Cardiac fibroblast (primary cell): ENCODE measurements at regions not wholly inside any gene's neighbourhood (a gene's known extent, or its start where the extent isn't known, plus 50 kb on each side); places are given as distances from the start of the nearest gene placed in this dataset.

Experiments
- DNase-seq, 2 donors: peaks; one replicate each; pipeline versions ENCODE4 v3.0.0 to v3.0.0-alpha.2; 2010; ENCODE audit warnings: low read depth in 2 of 2
- H3K4me3 ChIP-seq, 2 donors: replicated peaks in 1 of 2; 1 replicate in 1 of 2; 2 replicates in 1 of 2; pipeline ENCODE4 v1.5.1; 2011; ENCODE audit warnings: low read depth in 2 of 2, low read length in 2 of 2, mild to moderate bottlenecking in 2 of 2, moderate library complexity in 1 of 2
- CTCF ChIP-seq: IDR thresholded peaks from one replicate; pipeline ENCODE4 v1.5.1; 2011; ENCODE audit warnings: low read depth, mild to moderate bottlenecking, low read length, inconsistent platforms

DNA sequence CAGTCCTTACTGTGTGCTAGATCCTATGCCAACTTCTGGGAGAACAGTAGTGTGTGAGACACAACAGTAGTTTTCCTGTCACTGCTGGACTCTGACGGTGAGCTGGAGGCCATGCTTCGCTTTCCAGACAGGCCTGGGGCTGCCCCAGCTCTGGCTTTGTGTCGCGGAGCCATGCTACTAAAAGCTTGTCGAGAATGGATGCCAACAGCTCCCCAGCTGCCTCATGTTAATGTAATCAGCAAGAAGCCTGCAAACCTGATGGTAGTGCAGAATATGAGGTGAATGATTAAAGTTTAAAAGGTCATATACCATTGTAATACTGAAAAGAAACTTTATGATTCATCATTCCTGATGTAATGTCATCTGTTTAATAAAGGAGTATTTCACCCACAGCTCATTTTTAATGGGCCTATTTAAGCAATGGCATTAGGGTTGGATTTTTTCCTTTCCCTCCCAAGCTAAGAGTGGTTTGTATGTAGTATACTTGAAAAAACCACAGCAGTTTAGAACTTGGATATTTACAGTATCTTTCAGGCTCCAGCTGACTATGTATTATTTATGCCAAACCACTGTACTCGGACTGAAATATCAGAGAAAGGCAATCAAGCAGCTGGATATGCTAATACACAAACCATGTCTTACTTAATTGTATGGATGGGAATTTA, 343.0 kb downstream of the NUF2 start:
- no peak overlapping the region for H3K4me3 ChIP-seq
- DNase-seq = no peak
- no peak for TF ChIP-seq CTCF

DNA sequence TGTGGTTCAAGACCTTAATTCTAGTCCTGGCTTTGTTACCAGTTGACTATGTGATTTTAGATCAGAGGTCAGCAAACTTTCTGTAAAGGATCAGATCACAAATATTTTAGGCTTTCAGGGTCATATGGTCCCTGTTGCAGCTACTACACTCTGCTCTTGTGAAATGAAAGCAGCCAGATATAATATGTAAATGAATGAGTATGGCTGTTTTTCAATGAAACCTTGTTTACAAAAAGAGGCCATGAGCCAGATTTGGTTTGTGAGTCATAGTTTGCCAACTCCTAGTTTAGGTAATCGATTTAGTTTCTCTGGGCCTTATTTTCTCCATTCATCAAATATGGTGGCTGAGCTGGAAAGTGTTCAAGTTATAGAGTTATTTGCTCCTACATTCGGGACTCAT, 346.7 kb downstream of the NUF2 start:
- no peak for TF ChIP-seq CTCF
- no peak overlapping the region for H3K4me3 ChIP-seq
- DNase-seq = peak in 1 of 2 donors; percentile 1

- no peak overlapping the region for H3K4me3 ChIP-seq
- no peak for DNase-seq
- no peak for TF ChIP-seq CTCF
Measured at GRCh38 chr1:163670989-163671757, 349.4 kb downstream of the NUF2 start.

GRCh38 chr1:163672976-163673758, 351.4 kb downstream of the NUF2 start:
- no peak for TF ChIP-seq CTCF
- H3K4me3 ChIP-seq = no peak overlapping the region
- DNase-seq = no peak

GRCh38 chr1:163673759-163674151, 352.0 kb downstream of the NUF2 start:
- H3K4me3 ChIP-seq = no peak overlapping the region
- TF ChIP-seq CTCF = no peak
- DNase-seq = peak; percentile 1 to 5

GRCh38 chr1:163674236-163674635, 352.5 kb downstream of the NUF2 start:
- no peak for TF ChIP-seq CTCF
- DNase-seq = no peak
- no peak overlapping the region for H3K4me3 ChIP-seq
